GM19035 (cell line): ENCODE measurements at regions not wholly inside any gene's neighbourhood (a gene's known extent, or its start where the extent isn't known, plus 50 kb on each side); places are given as distances from the start of the nearest gene placed in this dataset.
"Not testable (repeated sequence)": the region's sequence is repeated elsewhere in the genome, so short reads cannot be mapped to it uniquely, and the experiment has no call there.

ENCODE experiments used
- ATAC-seq: cut with Tn5 transposase; IDR thresholded peaks from one replicate; pipeline ENCODE4 v1.9.1; 2021; ENCODE audit not compliant: unreplicated experiment

DNA sequence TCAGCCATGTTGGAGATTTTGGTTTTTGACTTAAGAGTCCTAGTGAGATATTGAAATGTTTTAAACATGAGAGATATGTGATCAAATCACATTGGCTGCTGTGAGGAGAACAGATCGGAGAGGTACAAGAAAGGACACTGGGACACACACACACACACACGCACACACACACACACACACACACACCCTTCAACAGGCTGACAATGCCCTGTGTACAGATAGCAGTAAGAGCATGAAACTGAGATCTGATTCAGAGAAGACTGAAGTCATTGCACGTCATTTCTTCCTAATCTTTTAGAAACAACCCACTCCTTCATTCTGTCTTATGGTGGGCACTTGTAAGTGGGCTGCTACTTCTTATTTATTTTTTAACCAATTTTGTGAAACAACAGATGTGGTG lies 200.5 kb upstream of the E2F8 start:
- no peak for ATAC-seq

GRCh38 chr11:19437760-19438159 lies 197.0 kb upstream of the E2F8 start:
- ATAC-seq, result no peak

GRCh38 chr11:19436932-19437331 lies 196.2 kb upstream of the E2F8 start:
- ATAC-seq, result no peak

DNA sequence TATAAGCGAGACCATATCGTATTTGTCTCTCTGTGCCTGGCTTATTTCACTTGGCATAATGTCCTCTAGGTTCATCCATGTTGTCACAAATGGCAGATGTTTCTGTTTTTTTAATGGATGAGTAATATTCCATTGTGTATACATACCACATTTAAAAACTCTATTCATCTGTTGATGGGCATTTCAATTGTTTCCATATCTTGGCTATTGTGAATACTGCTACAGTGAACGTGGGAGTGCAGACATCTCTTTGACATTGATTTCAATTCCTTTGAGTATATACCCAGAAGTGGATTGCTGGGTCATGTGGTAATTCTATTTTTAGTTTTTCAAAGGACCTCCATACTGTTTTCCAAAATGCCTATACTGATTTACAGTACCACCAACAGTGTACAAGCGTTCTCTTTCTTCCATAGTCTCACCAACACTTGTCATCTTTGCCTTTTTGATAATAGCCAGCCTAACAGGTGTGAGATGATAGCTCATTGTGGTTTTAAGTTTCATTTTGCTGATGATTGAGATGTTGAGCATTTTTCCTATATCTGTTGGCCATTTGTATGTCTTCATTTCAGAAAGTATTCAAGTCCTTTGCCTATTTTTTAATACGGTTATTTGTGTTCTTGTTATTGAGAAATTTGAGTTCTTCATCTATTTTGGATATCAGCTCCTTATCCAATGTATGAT lies 194.7 kb upstream of the E2F8 start:
- ATAC-seq, result no peak

- ATAC-seq, result no peak
Measured at GRCh38 chr11:19433791-19434190, 193.0 kb upstream of the E2F8 start.

DNA sequence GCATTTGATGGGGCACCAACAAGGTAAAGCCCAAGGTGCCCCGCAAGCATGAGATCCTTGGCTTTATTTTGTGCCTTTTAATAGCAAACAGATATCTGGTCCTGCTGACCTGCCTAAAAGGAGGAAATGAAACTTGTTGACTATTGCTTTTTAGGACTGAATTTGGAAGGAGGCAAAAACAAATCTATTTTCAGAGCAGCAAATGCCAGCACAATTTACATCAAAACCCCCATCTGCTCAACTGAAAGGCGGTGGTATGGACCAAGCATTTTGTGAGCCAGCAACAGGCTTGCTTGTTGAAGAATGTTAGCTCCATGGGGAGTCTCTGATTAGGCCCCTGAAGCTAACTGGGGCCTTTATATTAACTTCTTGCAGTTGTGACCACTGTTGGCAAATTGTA lies 192.6 kb upstream of the E2F8 start:
- peak; percentile 56 for ATAC-seq

DNA sequence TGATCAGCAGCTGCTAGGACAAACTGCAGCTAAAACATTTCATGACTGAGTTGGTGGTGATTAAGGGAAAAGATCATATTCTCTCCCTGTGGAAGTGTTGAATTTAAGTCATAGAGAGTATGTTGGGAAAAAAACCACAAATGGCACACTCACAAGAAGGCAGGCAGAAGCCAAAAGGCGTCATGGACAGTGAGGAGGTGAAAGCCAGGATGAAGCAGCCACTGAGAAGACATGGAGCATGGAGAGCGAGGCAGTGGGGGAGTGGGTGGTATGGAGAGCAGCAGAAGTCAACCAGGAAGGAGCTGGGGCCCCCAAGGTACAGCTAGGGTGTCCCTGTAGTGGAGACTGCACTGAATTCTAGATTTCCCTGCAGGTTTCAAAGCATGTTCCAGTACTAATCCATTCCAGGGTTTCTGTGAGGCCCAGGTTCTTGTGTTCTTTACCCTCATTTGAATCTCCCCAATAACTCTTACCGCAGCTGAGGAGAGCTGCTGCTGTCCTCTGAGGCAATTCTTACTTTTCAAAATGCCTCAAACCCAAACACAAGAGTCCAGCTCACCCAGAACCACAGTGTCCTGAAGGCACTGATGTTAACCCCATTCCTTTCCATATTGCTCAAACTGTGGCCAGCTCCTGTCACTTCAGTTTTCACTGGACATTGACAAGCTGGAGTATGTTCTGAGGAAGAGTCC lies 191.8 kb upstream of the E2F8 start:
- ATAC-seq, result peak; percentile 58

- ATAC-seq, result no peak
Measured at GRCh38 chr11:19430754-19431398, 190.1 kb upstream of the E2F8 start.

DNA sequence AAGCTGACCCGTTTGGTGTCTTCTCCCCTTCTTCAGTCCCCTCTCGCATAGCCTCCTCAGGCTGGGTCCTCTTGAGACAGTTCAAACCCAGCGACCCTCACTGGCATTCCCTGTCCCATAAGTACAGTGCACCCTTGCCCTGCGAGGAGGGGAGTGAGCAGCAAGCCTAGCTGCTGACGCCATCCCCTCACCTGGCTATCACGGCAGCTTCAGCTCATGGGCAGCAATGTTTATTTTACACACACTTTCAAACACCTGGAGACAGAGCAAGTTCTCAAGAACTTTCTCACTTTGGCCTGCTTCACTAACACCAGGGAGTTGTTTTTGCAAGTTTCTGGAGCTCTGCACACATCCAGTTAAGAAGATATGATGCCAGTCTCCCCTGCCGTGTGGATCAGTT lies 189.6 kb upstream of the E2F8 start:
- ATAC-seq, result no peak

GRCh38 chr11:19429108-19429760 lies 188.5 kb upstream of the E2F8 start:
- no peak for ATAC-seq

GRCh38 chr11:19428206-19429002 lies 187.7 kb upstream of the E2F8 start:
- no peak for ATAC-seq

DNA sequence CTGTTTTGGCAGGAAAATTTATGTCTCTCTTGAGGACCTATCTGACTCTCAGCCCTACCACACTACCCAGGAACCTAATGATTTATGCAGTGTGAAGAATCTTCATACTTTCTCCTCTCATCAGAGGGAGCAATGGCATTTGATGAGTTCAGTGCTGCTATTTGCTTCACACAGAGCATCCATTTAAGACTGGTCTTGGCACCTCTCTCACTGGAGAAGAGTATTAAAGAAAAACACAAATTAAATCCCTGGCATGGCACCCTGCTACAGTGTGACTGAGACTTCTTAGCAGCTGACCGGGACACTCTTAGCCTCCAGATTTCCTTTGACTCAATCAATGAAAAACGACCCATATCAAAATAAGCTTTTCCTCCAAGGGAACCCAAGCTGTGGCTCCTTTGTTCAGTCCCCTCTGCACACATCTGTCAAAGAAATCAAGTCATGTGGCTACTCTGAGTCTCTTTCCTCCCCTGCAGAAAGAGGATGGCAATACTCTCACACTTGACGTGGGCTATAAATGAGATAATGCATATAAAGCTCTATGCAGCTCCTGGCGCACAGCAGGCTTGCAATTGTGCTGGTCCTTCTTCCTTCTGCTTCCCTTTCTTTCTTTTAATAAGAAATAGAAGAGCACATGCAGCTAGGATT lies 186.1 kb upstream of the E2F8 start:
- ATAC-seq, result no peak

- ATAC-seq, result no peak
Measured at GRCh38 chr11:19426011-19426755, 185.4 kb upstream of the E2F8 start.

DNA sequence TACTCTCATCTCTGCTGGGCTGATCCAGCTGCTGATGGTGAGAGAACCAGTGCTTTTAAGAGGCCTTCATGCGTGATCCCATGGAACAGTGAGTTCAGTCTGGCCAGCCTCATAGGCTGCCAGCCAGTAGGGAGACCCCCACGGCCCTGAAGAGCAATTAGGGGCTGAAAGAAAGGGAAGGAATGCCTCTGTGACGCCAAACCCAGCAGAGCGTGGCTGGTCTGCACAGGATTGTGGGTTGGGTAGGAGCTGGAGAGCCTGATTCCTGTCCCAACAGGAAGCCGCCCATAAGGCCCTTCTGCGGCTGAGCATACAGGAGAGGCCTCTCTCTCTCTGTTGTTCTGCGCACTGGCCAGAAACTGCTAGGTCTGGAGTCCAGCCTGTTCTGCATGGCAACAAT lies 181.5 kb upstream of the E2F8 start:
- no peak for ATAC-seq

GRCh38 chr11:19420868-19421533 lies 180.3 kb upstream of the E2F8 start:
- no peak for ATAC-seq

GRCh38 chr11:19419808-19420207 lies 179.1 kb upstream of the E2F8 start:
- ATAC-seq, result no peak

GRCh38 chr11:19419021-19419750 lies 178.4 kb upstream of the E2F8 start:
- no peak for ATAC-seq

GRCh38 chr11:19418221-19418620 lies 177.5 kb upstream of the E2F8 start:
- ATAC-seq, result no peak

DNA sequence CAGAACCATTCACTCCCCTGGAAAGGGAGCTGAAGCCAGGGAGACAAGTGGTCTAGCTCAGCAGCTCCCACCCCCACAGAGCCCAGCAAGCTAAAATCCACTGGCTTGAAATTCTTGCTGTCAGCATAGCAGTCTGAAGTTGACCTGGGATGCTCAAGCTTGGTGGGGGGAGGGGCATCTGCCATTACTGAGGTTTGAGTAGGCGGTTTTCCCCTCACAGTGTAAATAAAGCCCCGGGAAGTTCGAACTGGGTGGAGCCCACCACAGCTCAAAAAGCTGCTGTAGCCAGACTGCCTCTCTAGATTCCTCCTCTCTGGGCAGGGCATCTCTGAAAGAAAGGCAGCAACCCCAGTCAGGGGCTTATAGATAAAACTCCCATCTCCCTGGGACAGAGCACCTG lies 171.3 kb upstream of the E2F8 start:
- ATAC-seq, result not testable (repeated sequence)
